GM12864 (cell line): ENCODE measurements at regions not wholly inside any gene's neighbourhood (a gene's known extent, or its start where the extent isn't known, plus 50 kb on each side); places are given as distances from the start of the nearest gene placed in this dataset.

Source experiments
- DNase-seq: peaks from one replicate; pipeline ENCODE4 v3.0.0-alpha.2; 2011; ENCODE audit warnings: low read depth
- H3K4me3 ChIP-seq: 2 replicates; pipeline ENCODE4 v1.5.1; 2011; ENCODE audit warnings: mild to moderate bottlenecking, low read depth, low read length, control low read depth
- CTCF ChIP-seq: IDR thresholded peaks from 2 replicates; pipeline ENCODE4 v1.5.1; 2011; ENCODE audit warnings: low read depth, mild to moderate bottlenecking, moderate library complexity, low read length, control low read depth, inconsistent platforms; ENCODE audit errors: missing control alignments

GRCh38 chr6:6376845-6377244, 56.4 kb upstream of the F13A1 start:
- no peak overlapping the region for H3K4me3 ChIP-seq
- no peak for DNase-seq
- no peak for TF ChIP-seq CTCF

- no peak overlapping the region for H3K4me3 ChIP-seq
- DNase-seq: no peak
- no peak for TF ChIP-seq CTCF
Observed at GRCh38 chr6:6377621-6378020, 57.2 kb upstream of the F13A1 start.

- no peak for TF ChIP-seq CTCF
- DNase-seq: no peak
- no peak overlapping the region for H3K4me3 ChIP-seq
Observed at GRCh38 chr6:6379573-6379972, 59.1 kb upstream of the F13A1 start.

- H3K4me3 ChIP-seq: no peak overlapping the region
- DNase-seq: no peak
- no peak for TF ChIP-seq CTCF
Observed at GRCh38 chr6:6384520-6384919, 64.1 kb upstream of the F13A1 start.

GRCh38 chr6:6386010-6386409, 65.5 kb upstream of the F13A1 start:
- no peak for DNase-seq
- no peak for TF ChIP-seq CTCF
- no peak overlapping the region for H3K4me3 ChIP-seq

- H3K4me3 ChIP-seq: peak overlapping the region; percentile 37
- TF ChIP-seq CTCF: no peak
- DNase-seq: peak; percentile 59
Observed at GRCh38 chr6:6390849-6391602, 70.6 kb upstream of the F13A1 start.
